ENCODE measurements at regions not wholly inside any gene's neighbourhood (a gene's known extent, or its start where the extent isn't known, plus 50 kb on each side); places are given as distances from the start of the nearest gene placed in this dataset.

DNA sequence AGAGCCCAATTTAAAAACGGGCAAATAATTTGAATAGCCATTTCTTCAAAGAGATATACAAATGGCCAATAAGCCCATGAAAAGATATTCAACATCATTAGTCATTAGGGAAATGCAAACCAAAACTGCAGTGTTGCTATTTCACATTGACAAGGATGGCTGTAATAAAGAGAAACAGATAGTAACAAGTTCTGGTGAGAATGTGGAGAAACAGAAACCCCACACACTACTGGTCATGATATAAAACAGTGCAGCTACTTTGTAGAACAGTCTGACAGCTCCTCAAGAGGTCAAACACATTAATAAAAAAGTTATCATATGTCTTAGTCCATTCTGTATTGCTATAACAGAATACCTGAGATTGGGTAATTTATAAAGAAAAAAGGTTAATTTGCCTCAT is 237.0 kb upstream of the GRAMD2B start:
- DNase-seq (ENCODE audit: low read depth, low spot score) (no peak), ATAC-seq (no peak)
- Histone ChIP-seq H3K4me1 (ENCODE audit: control insufficient read depth, insufficient read depth, low read length) (no peaks in the 10 kb centered on the region), H3K9me3 (ENCODE audit: control insufficient read depth, insufficient read depth, low read depth, low read length) (no peaks in the 10 kb centered on the region), H3K27me3 (ENCODE audit: control insufficient read depth, insufficient read depth, low read length) (no peaks in the 10 kb centered on the region), H3K36me3 (ENCODE audit: control insufficient read depth, insufficient read depth, low read length) (no peaks in the 10 kb centered on the region), H3K4me3 (ENCODE audit: low read depth in 2 of 2, low read length in 2 of 2) (no peak overlapping the region), H3K27ac (ENCODE audit: low read length) (no peak overlapping the region)
- BruUV-seq (replicated peaks), result no TSS peak
- ChIA-PET POLR2A (no interaction called here), CTCF (no interaction called here)
- no peak for TF ChIP-seq SIN3A (IDR thresholded peaks at IDR 0.05; ENCODE audit: borderline replicate concordance, insufficient read depth, low read depth, low read length)
- TF ChIP-seq CTCF (IDR thresholded peaks at IDR 0.05), result no peak
- TF ChIP-seq TCF7L2 (IDR thresholded peaks at IDR 0.05; ENCODE audit: low read depth, low read length), result no peak
- no peak for TF ChIP-seq REST (IDR thresholded peaks at IDR 0.05; ENCODE audit: insufficient read depth in 1 of 2, low read depth in 2 of 2, low read length in 1 of 2)
- TF ChIP-seq POLR2AphosphoS5 (IDR thresholded peaks at IDR 0.05; ENCODE audit: low read depth, low read length), result no peak
- intact Hi-C loops (cut with micrococcal nuclease; ENCODE audit: unreplicated experiment) (no loop called here), in situ Hi-C loops (cut with HindIII; ENCODE audit: low pct_unique_long_range_greater_than_20kb, low sequenced_read_pairs) (no loop called here)

GRCh38 chr5:126188804-126189203 is 234.4 kb upstream of the GRAMD2B start:
- ATAC-seq, result no peak
- H3K4me1 ChIP-seq (ENCODE audit: control insufficient read depth, insufficient read depth, low read length), result no peaks in the 10 kb centered on the region
- no TSS peak for BruUV-seq (replicated peaks)
- CTCF ChIA-PET, result no interaction called here
- no peaks in the 10 kb centered on the region for H3K9me3 ChIP-seq (ENCODE audit: control insufficient read depth, insufficient read depth, low read depth, low read length)
- in situ Hi-C loops (cut with HindIII; ENCODE audit: low pct_unique_long_range_greater_than_20kb, low sequenced_read_pairs) (no loop called here), intact Hi-C loops (cut with micrococcal nuclease; ENCODE audit: unreplicated experiment) (no loop called here)
- H3K27ac ChIP-seq (ENCODE audit: low read length), result no peak overlapping the region
- POLR2A ChIA-PET, result no interaction called here
- H3K36me3 ChIP-seq (ENCODE audit: control insufficient read depth, insufficient read depth, low read length), result no peaks in the 10 kb centered on the region
- no peak for DNase-seq (ENCODE audit: low read depth, low spot score)
- TF ChIP-seq CTCF (IDR thresholded peaks at IDR 0.05), result no peak
- no peak for TF ChIP-seq TCF7L2 (IDR thresholded peaks at IDR 0.05; ENCODE audit: low read depth, low read length)
- no peak for TF ChIP-seq REST (IDR thresholded peaks at IDR 0.05; ENCODE audit: insufficient read depth in 1 of 2, low read depth in 2 of 2, low read length in 1 of 2)
- TF ChIP-seq SIN3A (IDR thresholded peaks at IDR 0.05; ENCODE audit: borderline replicate concordance, insufficient read depth, low read depth, low read length), result no peak
- TF ChIP-seq POLR2AphosphoS5 (IDR thresholded peaks at IDR 0.05; ENCODE audit: low read depth, low read length), result no peak
- H3K4me3 ChIP-seq (ENCODE audit: low read depth in 2 of 2, low read length in 2 of 2), result no peak overlapping the region
- H3K27me3 ChIP-seq (ENCODE audit: control insufficient read depth, insufficient read depth, low read length), result no peaks in the 10 kb centered on the region
